ENCODE measurements at regions not wholly inside any gene's neighbourhood (a gene's known extent, or its start where the extent isn't known, plus 50 kb on each side); places are given as distances from the start of the nearest gene placed in this dataset.
A peak's percentile ranks its signal among the peaks of the same experiment; 100 is the strongest.

DNA sequence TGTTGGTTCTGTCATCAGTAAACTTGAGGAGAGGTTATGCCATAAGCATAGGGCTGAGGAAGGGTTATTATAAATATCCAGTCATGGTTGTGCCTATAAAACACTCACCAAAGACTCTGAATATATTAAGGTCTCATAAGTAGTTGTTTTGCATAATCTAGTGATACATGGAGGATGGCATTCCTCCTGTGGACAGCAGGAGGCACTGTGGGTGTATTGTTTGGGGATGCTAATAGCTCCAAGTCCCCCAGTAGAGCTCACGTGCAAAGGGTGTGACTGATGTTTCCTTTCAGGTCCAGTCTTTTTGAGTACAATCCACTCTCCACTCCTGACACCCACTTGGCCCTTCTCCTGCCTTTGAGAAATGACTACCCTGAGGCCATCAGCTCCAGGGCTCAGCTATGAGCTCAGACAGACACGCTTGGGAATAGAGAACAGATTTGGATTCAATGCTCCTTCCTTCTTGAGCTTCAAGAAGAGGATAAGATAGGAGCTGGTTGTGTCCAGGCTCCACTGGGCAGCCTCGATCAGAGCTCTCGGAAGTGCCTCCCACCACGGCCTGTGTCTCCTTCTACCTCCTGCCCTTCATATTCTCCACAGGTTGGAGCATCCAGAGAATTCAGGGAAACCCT, 85.2 kb upstream of the IGLL5 start:
- H3K4me2 ChIP-seq: no peak overlapping the region
- H4K20me1 ChIP-seq (ENCODE audit: insufficient read depth): no peaks in the 10 kb centered on the region
- no peaks in the 10 kb centered on the region for H3K79me2 ChIP-seq (ENCODE audit: insufficient read depth, low read depth)
- no peaks in the 10 kb centered on the region for H3K36me3 ChIP-seq (ENCODE audit: insufficient read depth)
- no peak overlapping the region for H3K27ac ChIP-seq
- no peaks in the 10 kb centered on the region for H3K27me3 ChIP-seq (ENCODE audit: insufficient read depth, low read depth)
- H3K9ac ChIP-seq: no peak overlapping the region
- H2AFZ ChIP-seq (ENCODE audit: low read depth): no peak overlapping the region
- peak; percentile 85 for TF ChIP-seq CTCF (conservative IDR thresholded peaks at IDR 0.05; ENCODE audit: low read depth, low read length)
- peaks cover 25% of the 10 kb centered on the region for H3K4me1 ChIP-seq (ENCODE audit: low read depth, poor library complexity, severe bottlenecking)
- no peak overlapping the region for H3K4me3 ChIP-seq (IDR thresholded peaks at IDR 0.05; ENCODE audit: insufficient read depth, low read depth, low read length)

DNA sequence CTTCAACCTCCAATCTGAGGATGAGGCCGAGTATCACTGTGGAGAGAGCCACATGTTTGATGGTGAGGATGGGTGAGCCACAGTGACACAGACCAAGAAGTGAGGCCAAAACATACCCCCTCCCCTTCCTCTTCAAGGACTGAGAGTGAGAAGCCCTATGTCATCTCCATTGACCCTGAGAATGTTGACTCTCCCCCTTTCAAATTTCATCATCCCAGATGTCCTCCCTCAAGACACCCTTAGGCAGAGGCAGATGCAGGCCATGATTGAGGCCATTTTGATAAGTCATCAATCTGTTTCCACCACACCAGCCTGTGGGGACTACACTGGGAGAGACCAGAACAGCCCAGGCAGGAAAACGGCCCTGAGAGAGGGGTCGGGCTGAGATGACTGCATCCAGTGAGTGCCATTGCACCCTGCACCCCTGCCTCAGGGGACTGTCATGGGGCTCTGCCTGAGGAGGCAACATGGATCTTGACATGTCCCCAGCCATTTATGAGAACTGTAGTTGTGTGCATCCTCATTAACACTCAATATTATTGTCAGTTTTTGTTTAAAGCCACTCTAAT, 84.2 kb upstream of the IGLL5 start:
- TF ChIP-seq CTCF (conservative IDR thresholded peaks at IDR 0.05; ENCODE audit: low read depth, low read length): no peak
- Histone ChIP-seq H3K9ac (no peak overlapping the region), H3K4me1 (ENCODE audit: low read depth, poor library complexity, severe bottlenecking) (peaks cover 25% of the 10 kb centered on the region)

GRCh38 chr22:22810018-22810427, 77.6 kb upstream of the IGLL5 start:
- H3K79me2 ChIP-seq (ENCODE audit: insufficient read depth, low read depth): no peaks in the 10 kb centered on the region
- no peak overlapping the region for H3K4me3 ChIP-seq (IDR thresholded peaks at IDR 0.05; ENCODE audit: insufficient read depth, low read depth, low read length)
- H2AFZ ChIP-seq (ENCODE audit: low read depth): no peak overlapping the region
- TF ChIP-seq CTCF (conservative IDR thresholded peaks at IDR 0.05; ENCODE audit: low read depth, low read length): peak; percentile 83
- H3K27ac ChIP-seq: no peak overlapping the region
- H3K4me1 ChIP-seq (ENCODE audit: low read depth, poor library complexity, severe bottlenecking): peaks cover 35% of the 10 kb centered on the region
- no peaks in the 10 kb centered on the region for H3K27me3 ChIP-seq (ENCODE audit: insufficient read depth, low read depth)
- H3K36me3 ChIP-seq (ENCODE audit: insufficient read depth): no peaks in the 10 kb centered on the region
- no peaks in the 10 kb centered on the region for H4K20me1 ChIP-seq (ENCODE audit: insufficient read depth)
- H3K4me2 ChIP-seq: no peak overlapping the region; the same call in 1 of the 2 replicates
- no peak overlapping the region for H3K9ac ChIP-seq

More for the DNA sequence above, 84.2 kb upstream of the IGLL5 start:
- no peak overlapping the region for H3K27ac ChIP-seq
- H3K4me3 ChIP-seq (IDR thresholded peaks at IDR 0.05; ENCODE audit: insufficient read depth, low read depth, low read length): no peak overlapping the region
- H3K27me3 ChIP-seq (ENCODE audit: insufficient read depth, low read depth): no peaks in the 10 kb centered on the region
- no peaks in the 10 kb centered on the region for H3K79me2 ChIP-seq (ENCODE audit: insufficient read depth, low read depth)
- H2AFZ ChIP-seq (ENCODE audit: low read depth): no peak overlapping the region
- H3K36me3 ChIP-seq (ENCODE audit: insufficient read depth): no peaks in the 10 kb centered on the region
- H3K4me2 ChIP-seq: no peak overlapping the region; the same call in 1 of the 2 replicates
- H4K20me1 ChIP-seq (ENCODE audit: insufficient read depth): no peaks in the 10 kb centered on the region

- no peaks in the 10 kb centered on the region for H4K20me1 ChIP-seq (ENCODE audit: insufficient read depth)
- H3K79me2 ChIP-seq (ENCODE audit: insufficient read depth, low read depth): no peaks in the 10 kb centered on the region
- peaks cover 39% of the 10 kb centered on the region for H3K4me1 ChIP-seq (ENCODE audit: low read depth, poor library complexity, severe bottlenecking)
- H3K9ac ChIP-seq: no peak overlapping the region
- H3K4me2 ChIP-seq: no peak overlapping the region; the same call in 1 of the 2 replicates
- no peaks in the 10 kb centered on the region for H3K36me3 ChIP-seq (ENCODE audit: insufficient read depth)
- no peak overlapping the region for H3K27ac ChIP-seq
- TF ChIP-seq CTCF (conservative IDR thresholded peaks at IDR 0.05; ENCODE audit: low read depth, low read length): no peak
- no peak overlapping the region for H2AFZ ChIP-seq (ENCODE audit: low read depth)
- no peaks in the 10 kb centered on the region for H3K27me3 ChIP-seq (ENCODE audit: insufficient read depth, low read depth)
- H3K4me3 ChIP-seq (IDR thresholded peaks at IDR 0.05; ENCODE audit: insufficient read depth, low read depth, low read length): no peak overlapping the region
Observed at GRCh38 chr22:22810471-22810870, 77.1 kb upstream of the IGLL5 start.
